HCT116 (cell line): ENCODE measurements at regions not wholly inside any gene's neighbourhood (a gene's known extent, or its start where the extent isn't known, plus 50 kb on each side); places are given as distances from the start of the nearest gene placed in this dataset.

ENCODE experiments used
- ATAC-seq: fragments of 200-7000 bp; cut with Tn5 transposase; 2 replicates; pipeline ENCODE4 v1.9.1; 2020; ENCODE audit warnings: mild to moderate bottlenecking, moderate library complexity
- BruUV-seq: library from RNA; stranded (reverse); fragments of 400-500 nt; replicated peaks from 2 replicates; lab custom pipeline; 2021; lab: Mats Ljungman, UMichigan
- CTCF ChIA-PET: fragments of 300-600 bp; sonication (Branson Sonifier 250); formaldehyde crosslinking; loops from one replicate; lab custom pipeline; 2021; ENCODE audit warnings: antibody characterized with exemption; lab: Charles Lee
- POLR2A ChIA-PET: fragments of 300-600, 350-600 bp; sonication (Branson Sonifier 250); formaldehyde crosslinking; loops from one replicate; lab custom pipeline; 2021; ENCODE audit warnings: antibody characterized with exemption; lab: Charles Lee
- RAD21 ChIA-PET, 2 experiments: fragments of 300-600 bp; sonication (Branson Sonifier 250); formaldehyde crosslinking; loops; one replicate each; lab custom pipeline; 2023; ENCODE audit warnings: low total read pairs in 2 of 2; ENCODE audit not compliant: uncharacterized antibody in 2 of 2, unreplicated experiment in 2 of 2, low non-redundant PET in 1 of 2; lab: Charles Lee
- DNase-seq: peaks from one replicate; pipeline ENCODE4 v3.0.0-alpha.2; 2010; ENCODE audit warnings: low read depth, low spot score
- H2AFZ ChIP-seq: fragments of 200-600 bp; shearing (Covaris generic), sonication (generic); 2 replicates; pipeline ENCODE4 v1.6.1; 2017; ENCODE audit warnings: low read depth, mixed run types, mixed read lengths, antibody characterized with exemption, low read length; ENCODE audit not compliant: poor library complexity, severe bottlenecking
- H3K27ac ChIP-seq: 2 replicates; pipeline ENCODE4 v1.5.1; 2012; ENCODE audit warnings: low read depth, low read length
- H3K27me3 ChIP-seq: fragments of 200-600 bp; sonication (generic); 2 replicates; pipeline ENCODE4 v1.6.1; 2016; ENCODE audit warnings: mixed run types, low read length, mixed read lengths; ENCODE audit not compliant: insufficient read depth
- H3K36me3 ChIP-seq, 2 experiments: fragments of 200-500 bp in 1 of 2; fragments of 200-600 bp in 1 of 2; sonication (Bioruptor generic) in 1 of 2; sonication (generic) in 1 of 2; 2 replicates each; pipeline versions ENCODE4 v1.5.1 to v1.6.1; 2014 to 2016; ENCODE audit warnings: low read length in 2 of 2, inconsistent platforms in 1 of 2, mixed read lengths in 1 of 2, mixed run types in 1 of 2; ENCODE audit not compliant: insufficient read depth in 2 of 2, control insufficient read depth in 1 of 2
- H3K4me1 ChIP-seq, 2 experiments: fragments of 200-600 bp in 1 of 2; sonication (generic) in 1 of 2; 2 replicates each; pipeline versions ENCODE4 v1.5.1 to v1.6.1; 2012 to 2017; ENCODE audit warnings: low read length in 2 of 2, inconsistent platforms in 1 of 2, mild to moderate bottlenecking in 1 of 2, mixed read lengths in 1 of 2, mixed run types in 1 of 2, moderate library complexity in 1 of 2; ENCODE audit not compliant: insufficient read depth in 2 of 2, control insufficient read depth in 1 of 2
- H3K4me2 ChIP-seq: fragments of 200-600 bp; sonication (generic); 2 replicates; pipeline ENCODE4 v1.6.1; 2017; ENCODE audit warnings: mixed run types, low read length, mixed read lengths
- H3K4me3 ChIP-seq, 2 experiments: fragments of 200-600 bp in 1 of 2; sonication (generic) in 1 of 2; replicated peaks in 1 of 2; 2 replicates each; pipeline ENCODE4 v1.5.1; 2011 to 2016; ENCODE audit warnings: low read length in 2 of 2, control low read depth in 1 of 2, low read depth in 1 of 2, mild to moderate bottlenecking in 1 of 2, mixed read lengths in 1 of 2, mixed run types in 1 of 2
- H3K79me2 ChIP-seq: fragments of 200-600 bp; sonication (generic); 2 replicates; pipeline ENCODE4 v1.6.1; 2017; ENCODE audit warnings: mild to moderate bottlenecking, mixed run types, low read length, moderate library complexity, mixed read lengths; ENCODE audit not compliant: insufficient read depth
- H3K9ac ChIP-seq: fragments of 200-600 bp; sonication (generic); 2 replicates; pipeline ENCODE4 v1.6.1; 2016; ENCODE audit warnings: low read length, mixed read lengths
- H3K9me2 ChIP-seq: fragments of 200-600 bp; sonication (generic), shearing (Covaris generic); 2 replicates; pipeline ENCODE4 v1.6.1; 2017; ENCODE audit warnings: mixed run types, mild to moderate bottlenecking, moderate library complexity; ENCODE audit not compliant: insufficient read depth
- H3K9me3 ChIP-seq, 2 experiments: fragments of 200-500 bp in 1 of 2; fragments of 200-600 bp in 1 of 2; sonication (Bioruptor generic) in 1 of 2; sonication (generic) in 1 of 2; 2 replicates each; pipeline ENCODE4 v1.6.1; 2014 to 2017; ENCODE audit warnings: low read length in 2 of 2, mixed read lengths in 2 of 2, inconsistent platforms in 1 of 2, low read depth in 1 of 2, mild to moderate bottlenecking in 1 of 2, mixed run types in 1 of 2, moderate library complexity in 1 of 2; ENCODE audit not compliant: control insufficient read depth in 1 of 2, insufficient read depth in 1 of 2
- H4K20me1 ChIP-seq: fragments of 200-600 bp; sonication (generic), shearing (Covaris generic); 2 replicates; pipeline ENCODE4 v1.6.1; 2017; ENCODE audit warnings: mixed run types, mild to moderate bottlenecking, moderate library complexity; ENCODE audit not compliant: insufficient read depth
- CEBPB ChIP-seq: IDR thresholded peaks from 2 replicates; pipeline ENCODE4 v1.6.1; 2012; ENCODE audit warnings: low read depth
- CTCF ChIP-seq, 3 experiments: fragments of 200-600 bp in 1 of 3; sonication (generic) in 1 of 3; IDR thresholded peaks in 2 of 3; conservative IDR thresholded peaks in 1 of 3; 2 replicates each; pipeline ENCODE4 v1.5.1; 2012 to 2017; ENCODE audit warnings: low read depth in 2 of 3, low read length in 2 of 3, antibody characterized with exemption in 1 of 3, borderline replicate concordance in 1 of 3, control low read depth in 1 of 3, mild to moderate bottlenecking in 1 of 3, mixed read lengths in 1 of 3, mixed run types in 1 of 3, moderate library complexity in 1 of 3; ENCODE audit not compliant: insufficient read depth in 1 of 3
- EGR1 ChIP-seq: IDR thresholded peaks from 2 replicates; pipeline ENCODE4 v1.6.1; 2012; ENCODE audit warnings: low read depth
- EZH2 ChIP-seq: fragments of 200-600 bp; sonication (generic); IDR thresholded peaks from 2 replicates; pipeline ENCODE4 v1.6.1; 2017; ENCODE audit warnings: antibody characterized with exemption, mixed run types
- EZH2phosphoT487 ChIP-seq: fragments of 200-600 bp; IDR thresholded peaks from 2 replicates; pipeline ENCODE4 v1.6.1; 2018; ENCODE audit warnings: antibody characterized with exemption, borderline replicate concordance
- FOSL1 ChIP-seq: IDR thresholded peaks from 2 replicates; pipeline ENCODE4 v1.6.1; 2012; ENCODE audit warnings: low read depth
- JUND ChIP-seq: IDR thresholded peaks from 2 replicates; pipeline ENCODE4 v1.6.1; 2012
- POLR2AphosphoS5 ChIP-seq: IDR thresholded peaks from 2 replicates; pipeline ENCODE4 v1.6.1; 2011; ENCODE audit warnings: mild to moderate bottlenecking, low read depth, low read length, moderate library complexity
- RAD21 ChIP-seq: IDR thresholded peaks from 2 replicates; pipeline ENCODE4 v1.6.1; 2012; ENCODE audit warnings: low read depth, mild to moderate bottlenecking
- SIN3A ChIP-seq: IDR thresholded peaks from 2 replicates; pipeline ENCODE4 v1.6.1; 2012; ENCODE audit warnings: low read depth
- TCF7L2 ChIP-seq: IDR thresholded peaks from 2 replicates; pipeline ENCODE4 v1.7.0; 2011; ENCODE audit warnings: borderline replicate concordance, inconsistent platforms; ENCODE audit not compliant: insufficient read depth, insufficient read length; ENCODE audit errors: extremely low read depth
- ZFX ChIP-seq: fragments of 450-650 bp; IDR thresholded peaks from 2 replicates; pipeline ENCODE4 v1.6.1; 2017
- ZNF274 ChIP-seq: fragments of 200-500 bp; sonication (Bioruptor generic); IDR thresholded peaks from 2 replicates; pipeline ENCODE4 v1.6.1; 2014; ENCODE audit warnings: mild to moderate bottlenecking, low read depth, low read length, inconsistent platforms
- intact Hi-C: fragments of 100-400 bp; cut with micrococcal nuclease; formaldehyde crosslinking; loops from 2 replicates; pipeline ENCODE4 v1.10.0; 2022
- TF ChIP-seq, protein P1 (sequence below): IDR thresholded peaks from 2 replicates; pipeline ENCODE4 v1.6.1; 2012
- TF ChIP-seq, protein P2 (sequence below): IDR thresholded peaks from 2 replicates; pipeline ENCODE4 v1.6.1; 2012; ENCODE audit warnings: low read depth
- TF ChIP-seq, protein P3 (sequence below): IDR thresholded peaks from 2 replicates; pipeline ENCODE4 v1.6.1; 2011; ENCODE audit warnings: mild to moderate bottlenecking, low read length, moderate library complexity; ENCODE audit not compliant: insufficient replicate concordance; ENCODE audit errors: extremely low read depth

DNA sequence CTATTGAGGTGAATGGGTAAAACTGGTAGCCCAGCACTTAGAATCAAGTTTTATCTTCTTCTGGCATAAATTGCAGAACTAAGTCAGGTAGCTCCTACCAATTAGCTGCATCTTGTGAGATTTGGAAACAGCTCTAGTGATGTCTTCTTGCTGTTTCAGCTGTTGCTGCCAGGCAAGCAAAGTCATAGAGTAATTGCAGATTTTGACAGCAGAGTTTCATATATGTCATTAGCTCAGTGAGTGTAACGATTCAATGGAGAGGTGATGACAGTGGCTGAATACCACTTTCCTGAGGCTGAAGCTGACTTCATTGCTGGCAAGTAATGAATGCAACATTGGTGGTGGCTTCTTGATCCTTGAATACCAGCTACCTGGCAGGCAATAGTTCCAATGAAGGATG is 1109.7 kb upstream of the CDH18 start:
- H3K4me3 ChIP-seq: no peak overlapping the region
- TF ChIP-seq TCF7L2 (no peak), POLR2AphosphoS5 (no peak), EGR1 (no peak), ZFX (no peak), RAD21 (no peak), CTCF (IDR thresholded peaks at IDR 0.05 in 2 of 3, conservative IDR thresholded peaks at IDR 0.05 in 1 of 3; ENCODE audit: borderline replicate concordance in 1 of 3, insufficient read depth in 1 of 3, low read depth in 2 of 3, low read length in 2 of 3) (no peak), FOSL1 (no peak), CEBPB (no peak), ZNF274 (no peak), EZH2phosphoT487 (no peak), EZH2 (no peak), SIN3A (no peak), JUND (no peak)
- TF ChIP-seq, protein P1, sequence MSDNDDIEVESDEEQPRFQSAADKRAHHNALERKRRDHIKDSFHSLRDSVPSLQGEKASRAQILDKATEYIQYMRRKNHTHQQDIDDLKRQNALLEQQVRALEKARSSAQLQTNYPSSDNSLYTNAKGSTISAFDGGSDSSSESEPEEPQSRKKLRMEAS: no peak
- TF ChIP-seq, protein P2, sequence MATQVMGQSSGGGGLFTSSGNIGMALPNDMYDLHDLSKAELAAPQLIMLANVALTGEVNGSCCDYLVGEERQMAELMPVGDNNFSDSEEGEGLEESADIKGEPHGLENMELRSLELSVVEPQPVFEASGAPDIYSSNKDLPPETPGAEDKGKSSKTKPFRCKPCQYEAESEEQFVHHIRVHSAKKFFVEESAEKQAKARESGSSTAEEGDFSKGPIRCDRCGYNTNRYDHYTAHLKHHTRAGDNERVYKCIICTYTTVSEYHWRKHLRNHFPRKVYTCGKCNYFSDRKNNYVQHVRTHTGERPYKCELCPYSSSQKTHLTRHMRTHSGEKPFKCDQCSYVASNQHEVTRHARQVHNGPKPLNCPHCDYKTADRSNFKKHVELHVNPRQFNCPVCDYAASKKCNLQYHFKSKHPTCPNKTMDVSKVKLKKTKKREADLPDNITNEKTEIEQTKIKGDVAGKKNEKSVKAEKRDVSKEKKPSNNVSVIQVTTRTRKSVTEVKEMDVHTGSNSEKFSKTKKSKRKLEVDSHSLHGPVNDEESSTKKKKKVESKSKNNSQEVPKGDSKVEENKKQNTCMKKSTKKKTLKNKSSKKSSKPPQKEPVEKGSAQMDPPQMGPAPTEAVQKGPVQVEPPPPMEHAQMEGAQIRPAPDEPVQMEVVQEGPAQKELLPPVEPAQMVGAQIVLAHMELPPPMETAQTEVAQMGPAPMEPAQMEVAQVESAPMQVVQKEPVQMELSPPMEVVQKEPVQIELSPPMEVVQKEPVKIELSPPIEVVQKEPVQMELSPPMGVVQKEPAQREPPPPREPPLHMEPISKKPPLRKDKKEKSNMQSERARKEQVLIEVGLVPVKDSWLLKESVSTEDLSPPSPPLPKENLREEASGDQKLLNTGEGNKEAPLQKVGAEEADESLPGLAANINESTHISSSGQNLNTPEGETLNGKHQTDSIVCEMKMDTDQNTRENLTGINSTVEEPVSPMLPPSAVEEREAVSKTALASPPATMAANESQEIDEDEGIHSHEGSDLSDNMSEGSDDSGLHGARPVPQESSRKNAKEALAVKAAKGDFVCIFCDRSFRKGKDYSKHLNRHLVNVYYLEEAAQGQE: no peak
- TF ChIP-seq, protein P3, sequence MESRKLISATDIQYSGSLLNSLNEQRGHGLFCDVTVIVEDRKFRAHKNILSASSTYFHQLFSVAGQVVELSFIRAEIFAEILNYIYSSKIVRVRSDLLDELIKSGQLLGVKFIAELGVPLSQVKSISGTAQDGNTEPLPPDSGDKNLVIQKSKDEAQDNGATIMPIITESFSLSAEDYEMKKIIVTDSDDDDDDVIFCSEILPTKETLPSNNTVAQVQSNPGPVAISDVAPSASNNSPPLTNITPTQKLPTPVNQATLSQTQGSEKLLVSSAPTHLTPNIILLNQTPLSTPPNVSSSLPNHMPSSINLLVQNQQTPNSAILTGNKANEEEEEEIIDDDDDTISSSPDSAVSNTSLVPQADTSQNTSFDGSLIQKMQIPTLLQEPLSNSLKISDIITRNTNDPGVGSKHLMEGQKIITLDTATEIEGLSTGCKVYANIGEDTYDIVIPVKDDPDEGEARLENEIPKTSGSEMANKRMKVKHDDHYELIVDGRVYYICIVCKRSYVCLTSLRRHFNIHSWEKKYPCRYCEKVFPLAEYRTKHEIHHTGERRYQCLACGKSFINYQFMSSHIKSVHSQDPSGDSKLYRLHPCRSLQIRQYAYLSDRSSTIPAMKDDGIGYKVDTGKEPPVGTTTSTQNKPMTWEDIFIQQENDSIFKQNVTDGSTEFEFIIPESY: no peak
- TF ChIP-seq, all 23 proteins: peak for 0
- ChIA-PET CTCF (no interaction called here), POLR2A (no interaction called here), RAD21 (no interaction called here)
- DNase-seq (no peak), ATAC-seq (no peak)
- Histone ChIP-seq H3K9ac (no peak overlapping the region), H2AFZ (no peak overlapping the region), H3K9me2 (no peaks in the 10 kb centered on the region), H4K20me1 (no peaks in the 10 kb centered on the region), H3K27ac (no peak overlapping the region), H3K9me3 (peaks cover 11 to 18% of the 10 kb centered on the region in 2 experiments; a peak in 2 of 4 replicates), H3K4me2 (no peak overlapping the region), H3K27me3 (no peaks in the 10 kb centered on the region), H3K36me3 (no peaks in the 10 kb centered on the region), H3K79me2 (no peaks in the 10 kb centered on the region), H3K4me1 (no peaks in the 10 kb centered on the region)
- no TSS peak for BruUV-seq
- intact Hi-C loops: no loop called here
